ENCODE measurements at regions not wholly inside any gene's neighbourhood (a gene's known extent, or its start where the extent isn't known, plus 50 kb on each side); places are given as distances from the start of the nearest gene placed in this dataset.

DNA sequence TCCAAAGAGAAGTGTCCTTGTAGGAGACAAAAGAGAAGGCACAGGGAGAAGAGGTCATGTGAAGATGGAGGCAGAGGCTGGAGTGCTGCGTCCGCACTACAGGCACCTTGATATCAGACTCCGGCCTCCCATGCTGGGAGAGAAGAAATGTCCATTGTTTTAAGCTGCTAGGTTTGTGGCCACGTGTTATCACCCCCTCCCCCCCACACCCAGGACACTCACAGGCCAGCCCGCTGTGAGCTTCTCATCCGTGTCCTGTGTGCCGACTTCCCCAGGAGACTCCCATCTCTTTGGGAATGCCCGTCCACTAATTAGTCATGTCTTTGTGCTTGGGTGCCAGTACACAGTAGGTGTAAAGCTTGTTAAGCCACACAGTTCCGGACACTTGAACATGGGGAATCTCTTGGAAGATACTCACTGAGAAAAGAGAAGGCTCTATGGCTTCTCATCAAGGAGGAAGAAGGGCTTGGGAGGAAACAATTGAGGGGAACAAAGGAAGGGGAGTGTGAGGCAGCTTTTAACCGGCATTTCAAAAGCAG lies 1234.7 kb downstream of the TBC1D22A start:
- DNase-seq: no peak

DNA sequence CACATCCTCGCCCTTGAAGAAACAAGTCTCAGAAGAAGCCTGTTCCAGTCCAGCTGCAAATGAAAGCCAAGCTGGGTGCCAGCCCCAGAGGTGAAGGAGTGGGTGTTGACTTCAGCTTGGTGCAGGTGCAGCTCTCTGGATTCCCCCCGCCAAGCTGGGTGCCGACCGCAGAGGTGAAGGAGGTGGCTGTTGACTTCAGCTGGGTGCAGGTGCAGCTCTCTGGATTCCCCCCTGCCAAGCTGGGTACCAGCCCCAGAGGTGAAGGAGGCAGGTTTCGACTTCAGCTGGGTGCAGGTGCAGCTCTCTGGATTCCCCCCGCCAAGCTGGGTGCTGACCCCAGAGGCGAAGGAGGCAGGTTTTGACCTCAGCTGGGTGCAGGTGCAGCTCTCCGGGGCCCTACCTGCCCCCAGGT lies 1234.0 kb downstream of the TBC1D22A start:
- DNase-seq: no peak

DNA sequence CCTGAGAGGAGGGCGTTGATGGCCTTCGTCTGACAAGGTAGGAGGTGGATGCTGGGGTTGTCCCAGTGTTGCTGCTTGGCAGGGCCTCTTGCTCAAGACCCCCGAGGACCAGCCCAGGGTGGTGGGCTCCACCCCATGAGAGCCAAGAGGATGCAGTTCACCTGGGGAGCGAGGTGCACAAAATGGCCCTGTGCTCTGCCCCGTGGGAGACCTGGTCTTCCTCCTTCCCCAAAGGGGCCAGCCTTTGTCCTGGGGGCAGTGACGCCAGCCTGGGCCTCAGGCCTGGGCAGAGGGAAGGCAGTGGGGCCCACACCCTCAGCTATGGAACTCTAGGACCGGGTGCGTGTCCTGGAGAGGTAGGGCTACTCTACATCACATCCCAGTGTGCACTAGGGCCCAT lies 1233.3 kb downstream of the TBC1D22A start:
- no peak for DNase-seq

DNA sequence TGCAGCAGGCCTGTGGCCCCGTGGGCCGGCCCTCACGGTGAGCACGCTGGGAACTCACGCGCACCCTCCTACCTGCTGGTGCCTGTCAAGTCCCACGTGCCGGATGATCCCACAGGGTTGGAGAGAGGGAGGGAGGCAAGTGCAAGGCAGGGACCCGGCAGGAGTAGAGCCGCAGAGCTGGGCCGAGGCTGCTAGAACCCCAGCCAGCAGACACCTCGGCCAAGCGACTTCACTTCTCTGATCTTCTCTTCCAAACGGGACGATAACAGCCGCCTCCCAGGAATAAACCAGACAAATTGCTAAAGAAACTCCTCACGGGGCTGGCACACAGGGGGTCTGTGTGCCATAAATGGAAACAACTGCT lies 1232.8 kb downstream of the TBC1D22A start:
- no peak for DNase-seq

DNA sequence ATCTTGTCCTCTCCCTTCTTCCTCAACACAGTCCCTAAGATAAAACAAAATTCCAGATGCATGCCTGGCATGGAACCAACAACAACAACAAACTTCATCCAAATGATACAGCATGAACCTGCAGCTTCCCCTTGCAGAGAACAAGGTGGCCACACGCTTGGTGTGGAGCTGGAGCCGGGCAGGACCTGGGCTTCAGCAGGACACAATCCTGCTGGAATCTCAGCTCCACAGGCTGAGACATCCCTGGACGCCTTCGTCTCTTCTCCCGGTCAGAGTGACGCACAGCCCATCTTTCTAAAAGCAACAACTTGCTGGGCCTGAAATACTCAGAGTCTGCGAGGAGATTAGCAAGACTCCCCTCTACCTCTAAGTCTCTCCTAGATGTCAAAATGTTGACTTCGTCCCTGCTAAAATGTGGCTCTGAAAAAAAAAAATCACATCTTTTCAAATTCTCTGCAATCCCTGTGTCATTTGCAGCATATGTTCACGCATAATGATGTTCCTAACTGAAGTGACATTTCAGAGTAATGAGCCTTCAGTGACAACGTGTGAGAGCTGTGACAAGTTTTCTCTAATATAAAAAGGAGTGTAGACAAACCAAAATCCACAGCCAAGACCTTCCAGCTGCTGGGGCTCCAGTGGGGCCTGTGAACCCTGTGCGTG lies 1232.3 kb downstream of the TBC1D22A start:
- DNase-seq: no peak

DNA sequence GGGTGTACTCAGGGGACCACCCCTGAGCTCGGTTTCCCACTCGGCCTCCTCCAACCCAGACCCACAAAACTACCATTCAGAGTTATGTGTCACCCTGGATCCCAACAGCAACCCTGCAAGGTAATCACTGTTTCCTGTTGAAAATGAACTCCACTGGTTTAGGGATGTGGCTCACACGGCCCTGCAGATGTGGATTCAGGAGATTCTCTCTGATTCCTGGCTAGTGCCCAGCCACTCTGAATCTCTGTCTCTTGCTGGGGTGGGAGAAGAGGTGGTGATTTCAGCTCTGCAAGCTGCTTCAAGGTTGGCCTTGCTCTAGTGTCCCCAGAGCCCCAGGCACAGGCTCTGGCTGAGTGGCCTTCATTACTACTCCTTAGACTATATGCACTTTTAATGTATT lies 1231.6 kb downstream of the TBC1D22A start:
- no peak for DNase-seq

DNA sequence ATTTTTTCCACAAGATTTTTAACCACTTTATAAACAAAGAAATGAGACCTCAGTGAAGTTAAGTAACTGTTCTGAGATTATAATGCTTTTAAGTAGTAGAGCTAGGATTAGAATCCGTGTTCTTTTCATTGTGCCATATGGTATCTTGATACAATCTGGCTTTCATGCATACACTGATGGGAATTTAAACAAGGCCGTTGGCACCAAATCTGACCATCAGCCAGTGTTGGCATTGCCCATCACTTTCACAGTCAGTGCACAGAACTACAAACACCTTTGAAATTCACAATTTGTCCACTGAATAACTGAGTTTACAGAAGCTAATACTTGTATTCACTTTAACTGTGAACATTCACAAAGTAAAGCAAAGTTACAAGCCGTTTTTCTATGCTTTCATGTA lies 1228.0 kb downstream of the TBC1D22A start:
- DNase-seq: no peak

DNA sequence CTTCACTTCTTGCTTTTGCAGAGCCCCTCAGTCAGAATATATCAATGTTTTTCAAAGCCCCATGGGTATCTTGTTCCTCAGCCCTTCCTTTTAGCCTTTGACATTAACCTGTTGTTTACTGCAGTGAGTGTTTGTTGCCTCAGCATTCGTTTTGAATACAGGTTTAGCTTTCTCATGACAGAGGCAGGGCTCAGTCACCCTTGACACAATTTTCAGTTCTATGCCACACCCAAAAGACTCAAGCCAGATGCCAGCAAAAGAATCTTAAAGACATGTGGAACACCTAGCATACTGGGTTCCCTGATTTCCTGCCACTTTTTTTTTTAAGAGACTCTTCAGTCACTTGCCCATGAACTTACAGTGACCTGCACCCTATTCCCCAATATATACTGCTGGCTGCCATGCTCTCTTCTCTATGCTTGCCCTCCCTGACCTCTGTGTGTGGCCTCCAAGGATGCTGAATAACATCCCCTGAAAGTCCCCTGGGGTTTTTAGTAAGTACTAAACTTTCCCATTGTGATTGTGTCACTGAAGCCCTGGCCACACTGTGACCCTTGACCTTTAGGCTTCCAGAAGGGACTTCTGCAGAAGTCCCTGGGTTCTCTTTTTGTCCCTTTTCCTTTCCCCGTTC lies 1225.5 kb downstream of the TBC1D22A start:
- no peak for DNase-seq

DNA sequence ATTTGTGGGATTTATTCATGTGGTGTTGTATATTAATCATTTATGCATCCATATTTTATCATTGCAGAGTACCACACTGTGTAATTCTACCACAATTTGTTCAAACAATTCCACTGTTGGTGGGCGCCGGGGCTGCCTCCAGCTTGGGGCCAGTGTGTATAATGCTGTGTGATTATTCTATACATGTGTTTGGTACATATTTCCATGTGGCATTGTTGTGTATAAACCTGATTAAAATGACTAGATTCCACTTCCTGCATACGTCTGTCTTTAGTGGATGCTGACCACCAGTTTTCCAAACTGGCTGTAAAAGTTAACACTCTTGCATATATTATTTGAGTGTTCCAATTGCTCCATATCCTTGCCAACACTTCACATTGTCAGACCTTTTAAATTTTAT lies 1213.8 kb downstream of the TBC1D22A start:
- no peak for DNase-seq

DNA sequence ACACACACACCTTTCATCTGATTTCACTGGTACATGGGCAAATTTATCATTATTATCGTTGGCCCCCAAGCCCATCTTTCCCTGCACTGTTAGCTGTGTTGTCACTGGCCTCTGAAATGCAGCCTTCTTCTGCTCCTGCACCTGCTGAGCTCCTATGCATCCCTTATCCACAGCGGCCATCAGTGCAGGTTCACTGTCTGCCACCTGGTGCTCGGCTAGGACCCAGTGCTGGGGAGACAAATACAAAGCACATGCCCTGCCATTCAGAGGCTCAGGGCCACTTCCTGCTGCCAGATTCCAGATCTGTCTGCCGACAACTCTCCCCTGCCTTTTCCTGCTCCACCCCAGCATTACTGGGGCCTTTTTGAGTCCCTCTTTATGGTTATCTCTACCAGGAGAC lies 1205.4 kb downstream of the TBC1D22A start:
- DNase-seq: no peak

DNA sequence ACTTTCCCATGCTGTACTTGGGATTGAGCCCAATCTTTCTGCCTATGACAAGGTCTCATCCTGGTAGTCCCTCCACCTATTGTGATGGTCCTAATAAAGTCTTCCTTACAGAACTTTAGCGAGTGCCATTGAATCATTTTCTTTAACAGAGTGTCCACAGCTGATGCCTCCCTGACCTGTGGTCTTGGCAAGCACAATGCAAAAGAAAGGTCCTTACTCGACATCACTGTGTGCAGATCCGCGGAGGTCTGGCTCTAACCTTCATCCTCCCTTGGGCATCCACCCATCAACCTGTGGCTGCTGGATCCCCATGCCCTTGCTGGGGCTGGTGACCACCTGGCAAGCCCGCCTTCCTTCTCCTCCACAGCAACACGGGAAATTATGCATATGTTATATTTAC lies 1203.9 kb downstream of the TBC1D22A start:
- no peak for DNase-seq

DNA sequence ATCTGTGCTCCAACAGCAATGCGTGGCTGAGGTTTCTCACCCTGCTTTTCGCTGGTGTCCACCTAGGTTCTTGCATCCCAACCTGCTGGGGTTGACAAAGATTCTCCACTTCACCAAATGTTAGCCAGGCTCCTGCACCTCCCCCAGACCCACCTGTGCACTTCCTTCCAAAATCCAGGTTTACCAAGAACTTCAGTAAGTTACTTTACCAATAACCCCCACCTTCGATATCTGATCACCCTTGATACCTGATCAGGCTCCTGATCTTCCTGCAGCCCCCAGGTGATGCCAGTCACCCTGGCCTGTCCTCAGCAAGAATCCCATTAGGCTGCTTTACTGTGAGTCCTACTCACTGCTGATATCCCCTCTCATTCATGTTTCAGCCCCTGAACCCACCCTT lies 1203.4 kb downstream of the TBC1D22A start:
- DNase-seq: no peak

DNA sequence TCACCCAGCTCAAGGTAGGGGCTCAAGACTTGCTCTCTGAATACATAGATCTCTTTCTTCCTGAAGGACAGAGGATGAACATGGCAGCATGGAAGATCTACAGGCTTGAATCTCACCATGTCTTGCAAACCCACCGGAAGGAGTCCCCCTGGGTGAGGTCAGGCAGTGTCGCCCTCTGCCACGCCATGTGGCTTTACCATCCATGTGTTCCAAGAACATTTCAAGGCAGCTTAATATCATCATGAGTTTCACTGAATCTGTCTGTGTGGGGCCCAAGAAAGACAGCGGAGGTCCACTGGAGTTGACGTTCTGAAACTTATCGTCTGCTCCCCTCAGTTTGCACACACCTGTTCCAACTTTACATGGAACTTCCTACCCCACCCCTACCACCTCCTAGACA lies 1202.6 kb downstream of the TBC1D22A start:
- DNase-seq: no peak

DNA sequence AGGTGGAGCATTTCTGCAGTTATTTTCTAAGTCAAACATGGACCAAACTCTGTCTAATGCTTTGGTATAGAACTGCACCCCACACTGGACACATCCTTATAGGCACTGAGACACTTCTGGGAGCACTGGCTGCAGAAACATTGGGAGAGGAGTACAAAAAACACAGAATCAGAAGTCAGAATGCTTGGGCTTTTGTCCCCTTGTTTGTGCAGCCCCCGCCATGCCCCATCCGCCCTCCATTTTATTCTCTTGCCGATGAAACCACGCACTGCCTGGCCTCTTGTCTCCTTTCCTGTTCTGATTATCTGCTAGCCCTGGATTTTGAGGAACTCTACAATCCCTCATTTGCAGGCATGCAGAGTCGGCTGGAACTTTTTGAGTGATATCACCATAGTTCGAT lies 1201.2 kb downstream of the TBC1D22A start:
- DNase-seq: no peak

DNA sequence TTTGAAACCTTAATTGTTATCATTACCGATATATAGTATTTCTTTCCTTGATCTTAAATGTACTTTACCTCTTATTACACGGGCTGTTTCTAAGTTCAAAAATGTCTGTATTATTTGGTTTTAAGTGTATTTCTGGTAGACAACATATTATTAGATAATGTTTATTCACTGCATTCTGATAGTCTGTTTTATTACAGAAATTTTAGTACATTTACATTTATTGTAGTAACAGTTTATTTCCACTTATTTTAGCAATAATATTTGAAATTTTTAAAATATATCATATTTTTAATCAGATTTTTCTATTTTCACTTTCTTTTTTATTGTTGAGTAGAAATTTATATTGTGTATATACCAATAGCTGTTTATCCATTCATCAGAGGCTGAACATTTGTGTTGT lies 1195.2 kb downstream of the TBC1D22A start:
- no peak for DNase-seq

DNA sequence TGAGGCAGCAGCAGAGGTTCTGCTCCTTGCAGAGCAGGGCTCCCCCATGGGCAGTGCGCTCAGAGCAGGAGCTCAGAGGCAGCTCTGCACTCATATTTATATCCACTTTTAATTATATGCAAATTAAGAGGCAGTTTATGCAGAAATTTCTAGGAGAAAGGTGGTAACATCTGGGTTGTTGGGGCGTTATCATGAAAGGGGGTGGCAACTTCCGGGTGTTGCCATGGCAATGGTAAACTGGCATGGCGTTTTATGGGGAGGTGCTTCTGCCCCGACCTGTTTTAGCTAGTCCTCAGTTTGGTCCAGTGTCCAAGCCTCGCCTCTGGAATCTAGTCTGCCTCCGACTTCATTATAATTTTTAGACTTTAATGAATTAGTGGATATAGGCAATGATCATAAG lies 1191.7 kb downstream of the TBC1D22A start:
- DNase-seq: no peak

DNA sequence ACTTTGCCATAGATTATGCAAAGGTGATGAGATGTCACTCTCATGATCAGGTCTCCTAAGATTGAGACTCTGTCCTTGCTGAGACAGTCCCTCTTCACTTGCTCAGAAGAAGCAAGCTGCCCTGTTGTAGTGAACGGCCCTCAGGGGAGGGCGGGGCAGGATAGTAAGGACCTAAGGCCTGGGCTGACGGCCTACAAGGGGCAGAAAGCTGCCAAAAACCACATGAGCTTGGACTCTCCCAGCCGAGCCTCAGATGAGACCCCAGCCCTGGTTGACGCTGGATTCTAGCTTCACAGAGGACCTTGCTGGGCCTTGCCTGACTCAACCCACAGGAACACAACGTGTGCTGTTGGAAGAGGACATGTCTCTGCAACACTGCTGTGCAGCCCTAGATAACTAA lies 1182.5 kb downstream of the TBC1D22A start:
- DNase-seq: no peak

DNA sequence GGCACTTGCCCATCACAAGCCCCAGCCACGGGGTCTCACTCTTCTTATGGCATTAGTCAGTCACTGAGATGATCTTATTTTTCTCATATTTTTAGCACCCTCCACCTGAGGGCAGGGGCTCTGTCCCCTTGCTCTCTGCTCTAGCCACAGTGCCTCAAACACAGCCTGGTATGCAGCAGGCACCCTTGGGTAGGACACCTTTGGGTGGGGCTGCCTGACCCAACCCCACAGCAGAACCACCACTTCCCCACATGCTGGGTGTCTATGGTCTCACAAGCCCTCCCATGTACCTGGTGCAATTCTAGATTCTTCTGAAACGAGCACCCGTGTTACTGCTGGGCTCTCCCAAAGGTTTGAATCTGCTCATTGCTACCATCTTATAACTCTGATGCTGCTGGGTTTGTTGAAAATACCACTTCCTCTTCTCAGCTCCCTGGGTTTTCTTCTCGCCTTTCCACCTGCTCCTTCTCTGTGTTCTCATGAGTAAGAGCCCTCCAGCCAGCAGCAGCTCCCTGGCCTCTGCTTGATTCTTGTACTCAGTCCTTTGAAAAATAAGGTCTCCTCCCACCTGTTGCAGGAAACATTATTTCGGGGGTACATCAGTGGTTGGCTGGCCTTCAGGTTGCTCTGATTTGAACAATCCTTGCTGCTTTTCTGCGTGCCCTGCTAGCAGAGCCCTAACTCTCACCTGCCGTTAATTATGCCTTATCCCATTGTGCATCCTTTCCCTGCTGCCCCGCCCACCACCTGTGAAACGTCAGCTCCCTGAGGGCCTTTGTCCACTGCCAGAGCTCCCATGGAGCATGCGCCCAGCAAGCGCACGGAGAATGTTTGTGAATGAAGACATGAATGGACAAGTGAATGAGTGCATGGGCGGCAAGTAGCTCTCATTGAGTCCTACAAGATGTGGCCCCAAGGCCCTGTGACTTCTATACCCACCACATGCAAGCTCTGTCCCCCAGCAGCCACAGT lies 1181.6 kb downstream of the TBC1D22A start:
- no peak for DNase-seq

DNA sequence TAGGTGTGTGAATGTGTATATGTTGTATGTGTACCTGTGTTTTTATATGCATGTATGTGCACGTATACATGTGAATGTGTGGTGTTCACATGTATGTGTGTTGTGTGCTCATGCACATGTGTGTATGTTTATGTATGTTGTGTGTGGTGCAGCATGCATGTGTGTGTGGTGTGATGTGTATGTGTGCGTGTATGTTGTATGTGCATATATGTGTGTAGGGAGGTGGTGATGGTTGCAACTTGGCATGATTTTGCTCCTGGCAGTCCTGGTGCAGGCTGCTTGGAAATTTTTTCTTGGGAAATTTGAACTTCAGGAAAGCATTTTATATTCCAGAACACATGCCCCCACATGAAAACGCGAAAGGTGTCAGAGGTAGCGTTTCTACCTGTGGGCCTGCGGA lies 1177.8 kb downstream of the TBC1D22A start:
- DNase-seq: no peak

DNA sequence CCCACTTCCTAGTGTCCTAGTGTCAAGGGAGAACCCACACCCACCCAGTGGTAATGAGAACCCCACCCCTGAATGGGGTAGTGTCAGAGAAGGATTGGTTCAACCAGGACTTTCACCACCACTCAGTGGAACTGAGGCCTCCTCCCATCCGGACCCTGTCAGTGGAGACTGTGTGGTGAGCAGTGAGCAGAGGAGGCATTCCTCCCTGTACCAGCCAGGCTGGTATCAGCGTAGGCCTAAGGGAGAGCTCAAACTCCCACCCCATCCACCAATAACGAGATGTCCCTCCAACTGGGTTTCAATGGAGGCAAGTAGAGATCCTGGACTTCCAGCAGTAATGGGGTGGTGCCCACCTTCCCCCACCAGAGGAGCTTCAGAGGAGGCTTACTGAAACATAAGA lies 1171.4 kb downstream of the TBC1D22A start:
- DNase-seq: no peak

DNA sequence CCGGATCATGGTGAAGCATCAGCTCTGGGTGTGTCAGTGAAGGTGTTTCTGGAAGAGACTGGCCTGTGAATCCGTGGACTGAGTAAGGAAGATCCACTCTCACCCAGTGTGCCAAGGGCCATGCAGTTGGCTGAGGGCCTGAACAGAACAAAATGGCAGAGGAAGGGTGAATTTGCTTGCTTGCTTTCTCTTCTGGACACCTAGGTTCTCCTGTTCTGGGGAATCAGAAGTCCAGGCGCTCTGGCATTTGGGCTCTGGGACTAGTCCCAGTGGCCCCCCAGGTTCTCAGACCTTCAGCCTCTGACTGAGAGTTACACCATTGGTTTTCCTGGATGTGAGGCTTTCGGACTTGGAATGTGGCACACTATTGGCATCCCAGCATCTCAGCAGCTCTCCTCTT lies 1170.8 kb downstream of the TBC1D22A start:
- DNase-seq: no peak

DNA sequence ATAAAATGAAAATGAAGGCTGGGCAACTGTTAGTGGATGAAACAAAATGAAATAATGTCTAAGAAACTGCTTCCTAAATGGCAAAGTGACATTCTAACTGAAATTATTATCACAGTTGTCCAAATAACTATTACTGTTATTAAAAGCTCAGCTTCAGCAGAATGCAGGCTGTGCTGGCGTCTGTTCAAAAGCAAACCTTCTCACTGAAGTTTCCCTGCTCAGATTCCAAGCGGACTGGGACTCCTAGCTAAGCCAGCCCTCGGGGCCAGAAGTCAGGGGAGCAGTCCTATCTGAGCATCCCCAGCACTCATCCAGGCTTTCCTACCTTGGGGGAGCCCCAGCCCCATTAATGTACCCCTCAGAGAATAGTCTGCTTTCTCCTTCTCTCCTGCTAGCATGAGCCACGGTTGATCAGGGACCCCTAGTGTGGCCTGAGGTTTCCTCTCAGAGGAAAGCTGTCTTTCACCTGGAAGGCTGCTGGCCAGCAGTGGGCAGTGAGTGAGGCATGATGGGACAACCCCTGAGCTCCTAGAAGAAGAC lies 1167.3 kb downstream of the TBC1D22A start:
- no peak for DNase-seq

Measured in hypothalamus (tissue), 51 donors.